ENCODE measurements at regions not wholly inside any gene's neighbourhood (a gene's known extent, or its start where the extent isn't known, plus 50 kb on each side); places are given as distances from the start of the nearest gene placed in this dataset.
A peak's percentile ranks its signal among the peaks of the same experiment; 100 is the strongest.
"Not testable (repeated sequence)": the region's sequence is repeated elsewhere in the genome, so short reads cannot be mapped to it uniquely, and the experiment has no call there.

DNA sequence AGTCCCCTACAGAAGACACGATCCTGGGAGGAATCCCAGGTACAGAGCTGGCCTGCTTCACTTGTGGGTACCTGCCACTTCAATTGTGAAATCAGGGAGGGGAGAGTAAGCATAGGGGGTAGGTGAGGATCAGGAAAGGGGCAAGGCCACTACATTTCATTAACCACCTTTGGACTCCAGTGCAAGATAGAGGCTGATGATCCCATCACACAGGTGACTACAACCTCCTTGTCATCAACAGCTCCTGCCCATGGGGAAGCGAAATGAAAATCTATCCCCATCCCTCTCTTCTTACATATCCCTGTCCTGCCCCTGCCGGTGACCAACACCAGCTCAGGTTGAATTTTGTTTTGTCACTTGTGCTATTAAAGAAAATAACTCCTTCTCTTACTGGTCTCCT is 64.7 kb upstream of the VPREB1 start:
- no peaks in the 10 kb centered on the region for H3K9me3 Mint-ChIP-seq
- peaks cover 6% of the 10 kb centered on the region for H3K4me1 Mint-ChIP-seq (ENCODE audit: low read depth)
- H3K27me3 Mint-ChIP-seq (ENCODE audit: low read depth): peaks cover 26% of the 10 kb centered on the region
- no peak overlapping the region for H3K4me3 Mint-ChIP-seq
- ATAC-seq (replicated peaks in 1 of 2) (no peak), DNase-seq (no peak)
- no peak overlapping the region for H3K27ac Mint-ChIP-seq
- H3K36me3 Mint-ChIP-seq (ENCODE audit: insufficient read depth in 2 of 2): no peaks in the 10 kb centered on the region

DNA sequence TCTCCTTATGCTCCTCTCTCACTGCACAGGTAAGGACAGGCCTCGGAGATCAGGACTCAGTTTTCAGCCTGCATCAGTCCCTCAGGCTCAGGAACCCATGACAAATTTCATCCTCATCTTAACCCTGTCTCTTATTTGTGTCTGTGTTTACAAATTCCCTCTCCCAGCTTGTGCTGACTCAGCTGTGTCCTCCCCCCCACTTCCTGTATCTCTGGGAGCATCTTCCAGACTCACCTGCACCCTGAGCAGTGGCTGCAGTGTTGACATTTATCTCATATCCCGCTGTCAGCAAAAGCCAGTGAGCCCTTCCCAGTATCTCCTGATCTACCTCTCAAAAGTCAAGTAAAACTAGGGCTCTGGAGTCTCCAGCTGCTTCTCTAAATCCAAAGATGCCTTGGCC is 65.6 kb upstream of the VPREB1 start:
- no peaks in the 10 kb centered on the region for H3K9me3 Mint-ChIP-seq
- peaks cover 6% of the 10 kb centered on the region for H3K4me1 Mint-ChIP-seq (ENCODE audit: low read depth)
- no peak overlapping the region for H3K27ac Mint-ChIP-seq
- H3K4me3 Mint-ChIP-seq: no peak overlapping the region
- DNase-seq (no peak), ATAC-seq (replicated peaks in 1 of 2) (no peak)
- H3K36me3 Mint-ChIP-seq (ENCODE audit: insufficient read depth in 2 of 2): no peaks in the 10 kb centered on the region
- peaks cover 17% of the 10 kb centered on the region for H3K27me3 Mint-ChIP-seq (ENCODE audit: low read depth)

DNA sequence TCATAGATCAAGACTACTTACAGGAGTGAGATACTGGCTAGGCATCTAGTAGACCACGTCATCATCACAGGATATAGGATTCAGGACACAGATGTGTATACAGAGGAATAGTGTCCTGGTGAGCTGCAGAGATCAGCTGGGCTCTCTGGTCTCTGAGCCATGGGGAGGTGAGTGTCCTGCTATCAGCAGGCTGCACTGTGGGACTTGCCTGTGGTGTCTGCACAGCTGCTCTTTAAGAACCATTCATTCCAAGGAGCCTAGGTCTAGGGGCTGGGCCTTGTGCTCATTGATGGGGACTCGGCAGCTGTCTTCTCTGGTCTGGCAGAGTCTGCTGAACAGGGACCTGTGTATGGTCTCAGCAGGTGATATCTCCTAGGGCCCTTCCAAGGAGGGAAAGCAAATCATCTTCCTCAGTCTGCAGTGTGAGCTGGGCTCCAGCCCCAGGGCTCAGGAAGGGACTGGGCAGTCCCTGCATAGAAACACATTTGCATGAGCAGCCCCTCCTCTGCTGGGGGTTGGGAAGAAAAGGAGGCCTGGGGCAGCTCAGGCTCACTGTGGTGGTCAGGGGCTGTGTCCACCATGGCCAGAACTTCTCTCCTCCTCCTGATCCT is 66.1 kb upstream of the VPREB1 start:
- Mint-ChIP-seq H3K36me3 (ENCODE audit: insufficient read depth in 2 of 2) (no peaks in the 10 kb centered on the region), H3K9me3 (no peaks in the 10 kb centered on the region), H3K27me3 (ENCODE audit: low read depth) (peaks cover 16% of the 10 kb centered on the region), H3K4me1 (ENCODE audit: low read depth) (peaks cover 6% of the 10 kb centered on the region), H3K27ac (no peak overlapping the region), H3K4me3 (no peak overlapping the region)
- ATAC-seq (replicated peaks in 1 of 2) (no peak), DNase-seq (no peak)

DNA sequence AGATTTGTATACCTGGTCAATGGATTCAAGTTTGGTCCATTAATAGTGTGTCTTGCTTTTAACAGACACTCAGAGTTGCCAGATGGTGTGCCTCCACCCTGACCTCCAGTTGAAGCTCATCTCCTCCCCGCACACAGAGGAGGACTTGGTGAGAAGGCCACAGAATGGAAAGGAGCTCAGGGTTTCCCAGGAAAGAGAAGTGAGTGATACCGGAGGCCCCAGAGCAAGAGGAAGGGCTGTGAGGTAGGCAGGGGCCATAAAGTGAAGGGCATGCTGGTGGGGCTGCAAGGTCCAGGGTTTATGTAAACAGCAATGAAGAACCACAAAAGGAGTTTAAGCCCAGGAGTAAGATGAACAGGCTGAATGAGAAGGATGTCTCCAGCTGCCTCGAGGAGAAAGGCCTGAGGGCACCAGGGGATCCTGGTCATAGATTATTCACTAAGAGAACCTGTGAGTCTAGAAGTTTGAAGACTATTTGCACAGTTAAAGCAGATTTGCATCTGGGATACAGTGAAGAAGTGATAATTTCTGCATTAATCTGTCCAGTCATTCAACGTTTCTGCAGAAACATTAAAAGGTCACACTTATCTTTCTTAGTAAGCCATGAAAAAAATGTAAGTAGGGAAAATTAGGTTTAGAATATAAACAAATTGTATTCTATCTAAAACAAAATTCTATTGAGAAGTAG is 67.5 kb upstream of the VPREB1 start:
- DNase-seq (no peak), ATAC-seq (replicated peaks in 1 of 2) (no peak)
- no peak overlapping the region for H3K27ac Mint-ChIP-seq
- no peak overlapping the region for H3K4me3 Mint-ChIP-seq
- no peaks in the 10 kb centered on the region for H3K9me3 Mint-ChIP-seq
- peaks cover 6% of the 10 kb centered on the region for H3K4me1 Mint-ChIP-seq (ENCODE audit: low read depth)
- peaks cover 16% of the 10 kb centered on the region for H3K27me3 Mint-ChIP-seq (ENCODE audit: low read depth)
- H3K36me3 Mint-ChIP-seq (ENCODE audit: insufficient read depth in 2 of 2): no peaks in the 10 kb centered on the region

DNA sequence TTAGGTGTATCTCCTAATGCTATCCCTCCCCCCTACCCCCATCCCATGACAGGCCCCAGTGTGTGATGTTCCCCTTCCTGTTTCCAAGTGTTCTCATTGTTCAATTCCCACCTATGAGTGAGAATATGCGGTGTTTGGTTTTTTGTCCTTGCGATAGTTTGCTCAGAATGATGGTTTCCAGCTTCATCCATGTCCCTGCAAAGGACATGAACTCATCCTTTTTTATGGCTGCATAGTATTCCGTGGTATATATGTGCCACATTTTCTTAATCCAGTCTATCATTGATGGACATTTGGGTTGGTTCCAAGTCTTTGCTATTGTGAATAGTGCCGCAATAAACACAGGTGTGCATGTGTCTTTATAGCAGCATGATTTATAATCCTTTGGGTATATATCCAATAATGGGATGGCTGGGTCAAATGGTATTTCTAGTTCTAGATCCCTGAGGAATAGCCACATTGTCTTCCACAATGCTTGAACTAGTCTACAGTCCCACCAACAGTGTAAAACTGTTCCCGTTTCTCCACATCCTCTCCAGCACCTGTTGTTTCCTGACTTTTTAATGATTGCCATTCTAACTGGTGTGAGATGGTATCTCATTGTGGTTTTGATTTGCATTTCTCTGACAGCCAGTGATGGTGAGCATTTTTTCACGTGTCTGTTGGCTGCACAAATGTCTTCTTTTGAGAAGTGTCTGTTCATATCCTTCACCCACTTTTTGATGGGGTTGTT is 71.5 kb upstream of the VPREB1 start:
- H3K27me3 Mint-ChIP-seq (ENCODE audit: low read depth); ATAC-seq (replicated peaks in 1 of 2): not testable (repeated sequence)

DNA sequence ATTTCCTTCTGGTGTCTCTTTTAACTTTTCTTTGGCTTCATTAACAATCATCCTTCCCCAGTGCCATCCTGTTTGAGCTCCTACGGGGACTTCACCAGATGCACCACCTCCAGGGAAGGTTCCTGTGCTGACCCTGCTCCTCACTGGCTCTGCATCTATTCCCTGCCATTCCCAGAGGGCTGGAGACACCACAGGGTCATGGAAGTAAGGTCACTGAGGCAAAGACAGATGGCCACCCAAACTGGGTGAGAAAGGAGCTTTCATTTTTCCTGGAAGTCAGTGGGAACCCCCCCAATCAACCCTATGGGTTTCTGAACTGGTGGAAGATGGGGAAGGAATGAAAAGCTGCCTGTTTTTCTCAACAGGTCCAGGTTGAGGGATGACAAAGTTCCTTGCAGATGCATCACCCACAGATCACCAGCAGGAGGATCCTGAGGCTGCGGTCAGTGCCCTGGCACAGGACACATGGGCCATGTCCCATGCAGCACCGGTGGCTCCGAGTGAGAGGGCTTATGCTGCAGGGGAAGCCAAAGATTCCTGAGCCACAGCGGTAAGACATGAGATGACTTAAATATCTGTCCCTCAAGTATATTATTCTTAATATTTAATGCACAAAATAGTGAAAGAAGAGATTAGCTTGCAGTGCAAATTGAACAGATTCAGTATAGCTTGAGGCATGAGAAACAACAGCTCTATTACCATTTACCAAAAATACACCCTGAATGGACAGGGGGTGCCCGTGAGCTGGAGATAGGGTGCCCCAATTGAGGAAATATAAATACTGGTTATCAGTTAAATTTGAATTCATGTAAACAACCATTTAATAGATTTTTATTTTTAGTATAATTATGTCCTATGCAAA is 73.0 kb upstream of the VPREB1 start:
- DNase-seq (no peak), ATAC-seq (replicated peaks in 1 of 2) (no peak)
- H3K27me3 Mint-ChIP-seq (ENCODE audit: low read depth): no peaks in the 10 kb centered on the region
- no peak overlapping the region for H3K27ac Mint-ChIP-seq
- no peaks in the 10 kb centered on the region for H3K9me3 Mint-ChIP-seq
- H3K36me3 Mint-ChIP-seq (ENCODE audit: insufficient read depth in 2 of 2): no peaks in the 10 kb centered on the region
- H3K4me1 Mint-ChIP-seq (ENCODE audit: low read depth): peaks cover 9% of the 10 kb centered on the region
- H3K4me3 Mint-ChIP-seq: no peak overlapping the region

More for the DNA sequence above, 71.5 kb upstream of the VPREB1 start:
- not testable (repeated sequence) for H3K27ac Mint-ChIP-seq; H3K36me3 Mint-ChIP-seq (ENCODE audit: insufficient read depth in 2 of 2); H3K4me1 Mint-ChIP-seq (ENCODE audit: low read depth); H3K4me3 Mint-ChIP-seq; DNase-seq; H3K9me3 Mint-ChIP-seq

DNA sequence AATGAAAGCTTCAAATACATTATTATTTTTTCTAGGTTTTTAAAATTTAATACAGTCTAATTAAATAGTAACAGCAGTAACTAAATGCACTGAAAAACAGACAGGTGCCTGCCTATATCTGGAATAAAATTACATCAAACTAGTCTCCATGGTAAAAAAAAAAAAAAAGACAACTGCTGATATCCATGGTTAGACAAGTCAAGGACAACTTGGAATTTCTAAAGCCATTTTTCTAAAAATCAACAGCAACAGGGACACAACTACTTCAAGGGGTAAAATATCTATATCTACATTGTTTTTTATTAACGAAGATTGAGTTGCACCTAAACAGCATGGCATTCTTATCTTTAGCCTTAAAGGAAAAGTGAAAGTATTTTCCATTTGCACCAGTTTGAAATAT is 74.7 kb upstream of the VPREB1 start:
- H3K27ac Mint-ChIP-seq: no peak overlapping the region
- H3K27me3 Mint-ChIP-seq (ENCODE audit: low read depth): no peaks in the 10 kb centered on the region
- no peaks in the 10 kb centered on the region for H3K9me3 Mint-ChIP-seq
- DNase-seq: no peak
- peaks cover 9% of the 10 kb centered on the region for H3K4me1 Mint-ChIP-seq (ENCODE audit: low read depth)
- H3K4me3 Mint-ChIP-seq: no peak overlapping the region
- ATAC-seq (replicated peaks in 1 of 2): no peak
- no peaks in the 10 kb centered on the region for H3K36me3 Mint-ChIP-seq (ENCODE audit: insufficient read depth in 2 of 2)

DNA sequence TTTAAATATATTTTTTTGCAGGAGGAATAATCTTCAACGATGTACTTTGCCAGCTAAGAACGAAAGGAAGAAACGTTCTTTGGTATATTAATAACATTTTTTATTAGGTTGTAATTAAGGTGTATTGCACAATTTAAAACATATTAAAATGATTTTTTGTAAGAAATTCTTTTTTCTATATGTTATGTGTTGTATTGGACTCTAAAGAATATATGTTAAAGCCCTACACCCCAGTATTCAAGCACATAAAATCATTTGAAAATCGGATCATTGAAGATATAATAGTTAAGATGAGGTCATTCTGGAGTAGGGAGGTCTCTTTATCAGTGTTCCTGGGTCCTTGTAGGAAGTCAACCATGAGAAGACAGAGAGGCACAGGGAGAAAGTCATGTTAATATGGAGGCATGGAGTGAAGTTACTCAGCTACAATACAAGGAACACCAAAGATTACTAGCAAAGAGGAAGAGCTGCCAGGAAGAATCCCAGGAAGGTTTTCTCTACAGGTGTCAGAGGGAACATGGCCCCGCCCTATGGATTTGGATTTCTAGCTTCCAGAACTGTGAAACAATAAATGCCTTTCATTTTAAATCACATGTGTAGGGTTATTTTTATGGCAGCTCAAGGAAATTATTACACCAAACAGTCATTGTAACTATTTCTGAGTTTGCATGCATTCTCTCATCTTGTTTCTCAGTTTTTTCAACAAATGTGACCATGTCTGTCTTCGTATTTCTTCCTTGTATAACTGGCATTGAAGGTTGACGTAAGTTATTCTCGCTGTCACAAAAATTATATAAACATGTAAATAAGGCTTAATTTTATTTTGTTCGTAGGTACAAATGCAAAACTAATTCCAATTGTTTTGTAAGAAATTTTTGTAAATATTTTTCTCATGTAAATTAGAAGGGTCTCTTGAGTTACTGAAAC is 75.4 kb upstream of the VPREB1 start:
- no peaks in the 10 kb centered on the region for H3K36me3 Mint-ChIP-seq (ENCODE audit: insufficient read depth in 2 of 2)
- ATAC-seq (replicated peaks in 1 of 2): no peak
- H3K27ac Mint-ChIP-seq: no peak overlapping the region
- no peaks in the 10 kb centered on the region for H3K9me3 Mint-ChIP-seq
- H3K27me3 Mint-ChIP-seq (ENCODE audit: low read depth): no peaks in the 10 kb centered on the region
- H3K4me3 Mint-ChIP-seq: no peak overlapping the region
- no peak for DNase-seq
- H3K4me1 Mint-ChIP-seq (ENCODE audit: low read depth): peaks cover 9% of the 10 kb centered on the region

DNA sequence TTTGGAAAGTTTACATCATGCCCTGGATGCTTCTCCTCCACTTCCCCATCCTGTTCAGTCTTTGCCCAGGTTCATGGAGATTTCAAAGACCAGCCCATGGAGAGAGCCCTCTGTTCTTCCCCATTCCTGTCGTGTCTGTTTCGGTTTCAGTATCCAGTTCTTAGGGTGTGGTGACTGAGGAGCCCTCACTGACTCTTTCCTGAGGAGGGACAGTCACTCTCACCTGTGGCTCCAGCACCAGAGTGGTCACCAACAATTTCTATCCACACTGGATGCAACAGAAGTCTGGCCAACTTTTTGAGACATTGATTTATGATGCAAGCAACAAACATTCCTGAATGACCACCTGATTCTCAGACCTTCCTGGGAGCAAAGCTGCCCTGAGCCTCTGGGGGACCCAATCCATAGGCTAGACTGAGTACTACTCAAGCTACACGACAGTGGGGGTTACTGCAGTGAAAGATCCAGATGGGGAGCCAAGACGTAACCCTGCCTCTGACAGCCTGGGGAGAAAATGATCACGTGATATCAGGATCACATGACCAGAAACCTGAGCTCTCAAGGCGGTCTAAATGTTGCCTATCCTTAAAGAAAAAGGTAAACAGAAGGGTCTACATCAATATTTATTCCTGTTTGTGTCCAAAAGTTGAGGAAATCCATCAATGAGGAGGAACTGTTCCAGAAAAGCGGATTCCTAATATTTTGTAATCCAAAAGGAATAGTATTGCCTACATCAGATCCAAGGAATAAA is 76.2 kb upstream of the VPREB1 start:
- peak in 1 of 2 donors; percentile 15 for DNase-seq
- H3K4me1 Mint-ChIP-seq (ENCODE audit: low read depth): peaks cover 9% of the 10 kb centered on the region
- peak overlapping the region; percentile 67 to 76 for H3K4me3 Mint-ChIP-seq
- peak; percentile 34 to 45 for ATAC-seq (replicated peaks in 1 of 2)
- H3K27me3 Mint-ChIP-seq (ENCODE audit: low read depth): no peaks in the 10 kb centered on the region
- H3K9me3 Mint-ChIP-seq: no peaks in the 10 kb centered on the region
- no peaks in the 10 kb centered on the region for H3K36me3 Mint-ChIP-seq (ENCODE audit: insufficient read depth in 2 of 2)
- H3K27ac Mint-ChIP-seq: peak overlapping the region; percentile 42

DNA sequence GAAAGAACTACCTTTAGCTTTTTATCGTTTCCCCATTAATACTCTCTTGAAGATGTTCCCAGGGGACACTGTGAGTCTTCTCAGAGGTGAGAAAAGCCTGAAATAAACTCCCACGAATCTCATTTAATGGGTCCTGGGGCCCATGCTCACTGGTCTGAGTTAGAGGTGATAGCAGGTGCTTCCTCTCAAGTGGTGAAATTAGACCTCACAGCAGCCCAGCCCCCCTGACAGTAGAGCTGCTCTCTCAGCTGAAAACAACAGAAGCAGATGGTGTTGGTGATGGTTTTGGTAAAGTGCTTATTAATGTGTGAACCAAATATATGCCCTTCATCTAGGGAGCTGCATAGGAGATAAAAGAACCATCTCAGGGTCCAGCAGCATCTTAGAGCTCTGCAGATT is 76.8 kb upstream of the VPREB1 start:
- DNase-seq (no peak), ATAC-seq (replicated peaks in 1 of 2) (no peak)
- no peaks in the 10 kb centered on the region for H3K36me3 Mint-ChIP-seq (ENCODE audit: insufficient read depth in 2 of 2)
- no peaks in the 10 kb centered on the region for H3K27me3 Mint-ChIP-seq (ENCODE audit: low read depth)
- peaks cover 9% of the 10 kb centered on the region for H3K4me1 Mint-ChIP-seq (ENCODE audit: low read depth)
- H3K4me3 Mint-ChIP-seq: peak overlapping the region in 1 of 2 donors; percentile 76
- H3K27ac Mint-ChIP-seq: no peak overlapping the region
- H3K9me3 Mint-ChIP-seq: no peaks in the 10 kb centered on the region

DNA sequence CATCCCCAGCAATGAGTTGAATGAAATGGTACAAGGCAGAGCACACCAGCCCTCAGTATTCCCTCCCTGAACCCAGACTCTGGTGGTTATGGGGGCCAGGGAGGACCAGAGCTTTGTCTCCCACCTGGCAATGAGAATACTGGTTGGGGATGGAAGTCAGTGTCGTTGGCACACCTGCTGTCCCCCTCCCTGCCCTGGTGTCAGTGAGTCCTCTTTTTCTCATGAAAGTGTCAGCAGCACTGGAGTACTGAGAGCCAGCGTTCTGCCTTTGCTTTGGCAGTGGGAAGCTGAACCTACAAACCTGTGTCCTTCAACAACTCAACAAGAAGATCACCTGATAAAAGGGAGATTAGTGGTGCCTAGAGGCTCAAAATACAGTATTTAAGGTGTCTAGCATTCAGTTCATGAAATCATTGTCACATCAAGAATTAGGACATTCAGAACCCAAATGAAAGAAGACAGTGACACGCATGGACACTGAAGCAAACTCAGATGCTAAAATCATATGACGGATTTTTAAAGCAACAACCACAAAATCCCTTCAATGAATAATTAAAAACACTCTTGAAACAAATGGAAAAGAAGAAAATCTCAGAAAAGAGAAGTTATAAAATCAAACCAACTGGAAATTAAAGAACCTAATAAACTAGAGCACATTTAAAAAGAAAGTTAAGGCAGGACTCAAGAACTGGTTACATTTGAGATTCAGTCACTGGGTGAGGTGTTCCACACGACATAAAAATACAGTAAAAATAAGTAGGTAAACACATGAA is 77.5 kb upstream of the VPREB1 start:
- ATAC-seq (replicated peaks in 1 of 2) (no peak), DNase-seq (no peak)
- H3K4me1 Mint-ChIP-seq (ENCODE audit: low read depth): peaks cover 9% of the 10 kb centered on the region
- no peaks in the 10 kb centered on the region for H3K27me3 Mint-ChIP-seq (ENCODE audit: low read depth)
- peak overlapping the region in 1 of 2 donors; percentile 49 for H3K4me3 Mint-ChIP-seq
- H3K9me3 Mint-ChIP-seq: no peaks in the 10 kb centered on the region
- H3K27ac Mint-ChIP-seq: no peak overlapping the region
- H3K36me3 Mint-ChIP-seq (ENCODE audit: insufficient read depth in 2 of 2): no peaks in the 10 kb centered on the region
